Chondrocyte (in vitro differentiated cells): ENCODE measurements at regions not wholly inside any gene's neighbourhood (a gene's known extent, or its start where the extent isn't known, plus 50 kb on each side); places are given as distances from the start of the nearest gene placed in this dataset.

Experiments used
- DNase-seq: peaks from one replicate; pipeline ENCODE4 v3.0.0; 2021; ENCODE audit warnings: mixed read lengths, low spot score
- H3K27ac Mint-ChIP-seq: one replicate; pipeline ENCODE4 v1.8.0; 2021; ENCODE audit warnings: mild to moderate bottlenecking, moderate library complexity, mixed read lengths; ENCODE audit not compliant: unreplicated experiment
- H3K27me3 Mint-ChIP-seq: 2 replicates; pipeline ENCODE4 v1.8.0; 2021; ENCODE audit warnings: low read depth, mixed read lengths
- H3K36me3 Mint-ChIP-seq: 2 replicates; pipeline ENCODE4 v1.8.0; 2021; ENCODE audit warnings: low read depth, mixed read lengths
- H3K4me1 Mint-ChIP-seq: 2 replicates; pipeline ENCODE4 v1.8.0; 2021; ENCODE audit warnings: low read depth, mild to moderate bottlenecking, mixed read lengths
- H3K4me3 Mint-ChIP-seq: one replicate; pipeline ENCODE4 v1.8.0; 2021; ENCODE audit warnings: mild to moderate bottlenecking, moderate library complexity, mixed read lengths; ENCODE audit not compliant: unreplicated experiment
- H3K9me3 Mint-ChIP-seq: 2 replicates; pipeline ENCODE4 v1.8.0; 2021; ENCODE audit warnings: low read depth, mixed read lengths
- CTCF ChIP-seq: fragments of 200-600 bp; sonication (generic); IDR thresholded peaks from 2 replicates; pipeline ENCODE4 v1.5.0; 2021; ENCODE audit warnings: antibody characterized with exemption, mild to moderate bottlenecking, moderate library complexity

DNA sequence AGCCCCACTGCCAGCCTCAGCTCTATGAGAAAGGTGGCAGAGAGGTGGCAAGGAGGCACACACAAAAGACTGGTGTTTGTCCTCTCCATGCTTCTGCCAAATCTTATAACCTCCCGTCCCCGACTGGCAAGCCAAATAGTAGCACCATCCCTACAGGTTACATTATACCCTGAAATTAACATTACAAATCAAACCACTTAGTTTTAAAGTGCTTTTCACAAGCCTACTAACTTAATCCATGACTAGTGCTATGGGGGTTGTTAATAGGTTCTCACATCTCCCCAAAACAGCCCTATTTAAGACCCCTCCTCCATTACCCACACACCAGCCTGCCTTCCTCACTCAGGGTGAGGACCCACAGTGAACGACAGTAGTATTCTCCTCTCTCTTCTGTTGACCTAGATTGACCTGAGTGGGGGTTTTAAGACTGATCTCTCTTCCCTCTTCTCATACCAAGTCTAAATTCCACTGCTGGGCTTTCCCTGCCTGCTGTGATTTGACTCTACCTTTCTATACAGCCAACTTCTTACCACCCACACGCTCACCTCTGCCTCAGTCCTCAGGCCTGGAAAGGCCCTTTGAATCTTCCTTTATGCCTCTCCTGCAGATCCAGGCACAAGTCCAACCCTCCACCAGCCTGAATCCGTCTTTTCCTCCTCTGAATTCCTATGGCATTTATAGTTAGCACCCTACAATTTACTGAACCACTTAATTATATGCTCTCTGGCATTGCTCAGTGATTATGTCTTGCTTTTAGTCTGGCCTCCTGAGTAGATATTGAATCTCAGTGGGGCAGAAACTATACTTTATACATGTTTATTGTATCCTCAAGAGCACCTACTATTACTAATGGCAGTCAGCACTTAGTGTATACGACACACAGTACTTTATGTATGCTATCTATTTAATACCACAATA lies 116.1 kb downstream of the TMEM174 start:
- H3K36me3 Mint-ChIP-seq: no peaks in the 10 kb centered on the region
- H3K4me3 Mint-ChIP-seq: no peak overlapping the region
- TF ChIP-seq CTCF: no peak
- peaks cover 14% of the 10 kb centered on the region for H3K27me3 Mint-ChIP-seq
- H3K4me1 Mint-ChIP-seq: peaks cover 7% of the 10 kb centered on the region
- no peak for DNase-seq
- no peak overlapping the region for H3K27ac Mint-ChIP-seq
- H3K9me3 Mint-ChIP-seq: no peaks in the 10 kb centered on the region

DNA sequence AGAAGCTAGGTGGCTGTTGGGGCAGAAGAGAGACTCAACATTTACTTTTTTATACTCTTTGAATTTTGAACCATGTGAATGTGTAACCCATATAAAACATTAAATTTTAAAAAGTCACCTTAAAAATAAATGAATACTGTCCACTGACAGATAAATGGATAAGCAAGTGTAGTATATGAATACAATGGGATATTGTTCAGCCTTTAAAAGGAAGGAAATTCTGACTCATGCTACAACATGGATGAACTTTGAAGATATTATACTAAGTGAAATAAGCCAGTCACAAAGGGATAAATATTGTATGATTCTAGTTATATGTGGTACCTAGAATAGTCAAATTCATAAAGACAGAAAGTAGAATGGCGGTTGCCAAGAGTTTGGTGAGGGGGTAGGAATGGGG lies 113.9 kb downstream of the TMEM174 start:
- no peak for TF ChIP-seq CTCF
- Mint-ChIP-seq H3K27me3 (peaks cover 14% of the 10 kb centered on the region), H3K9me3 (no peaks in the 10 kb centered on the region), H3K4me1 (peaks cover 13% of the 10 kb centered on the region), H3K27ac (no peak overlapping the region), H3K36me3 (no peaks in the 10 kb centered on the region), H3K4me3 (no peak overlapping the region)
- no peak for DNase-seq

- Mint-ChIP-seq H3K27me3 (peaks cover 4% of the 10 kb centered on the region), H3K9me3 (no peaks in the 10 kb centered on the region), H3K4me1 (peaks cover 30% of the 10 kb centered on the region), H3K27ac (no peak overlapping the region), H3K36me3 (no peaks in the 10 kb centered on the region), H3K4me3 (no peak overlapping the region)
- TF ChIP-seq CTCF: no peak
- DNase-seq: no peak
Measured at GRCh38 chr5:73284985-73285384, 112.0 kb downstream of the TMEM174 start.

DNA sequence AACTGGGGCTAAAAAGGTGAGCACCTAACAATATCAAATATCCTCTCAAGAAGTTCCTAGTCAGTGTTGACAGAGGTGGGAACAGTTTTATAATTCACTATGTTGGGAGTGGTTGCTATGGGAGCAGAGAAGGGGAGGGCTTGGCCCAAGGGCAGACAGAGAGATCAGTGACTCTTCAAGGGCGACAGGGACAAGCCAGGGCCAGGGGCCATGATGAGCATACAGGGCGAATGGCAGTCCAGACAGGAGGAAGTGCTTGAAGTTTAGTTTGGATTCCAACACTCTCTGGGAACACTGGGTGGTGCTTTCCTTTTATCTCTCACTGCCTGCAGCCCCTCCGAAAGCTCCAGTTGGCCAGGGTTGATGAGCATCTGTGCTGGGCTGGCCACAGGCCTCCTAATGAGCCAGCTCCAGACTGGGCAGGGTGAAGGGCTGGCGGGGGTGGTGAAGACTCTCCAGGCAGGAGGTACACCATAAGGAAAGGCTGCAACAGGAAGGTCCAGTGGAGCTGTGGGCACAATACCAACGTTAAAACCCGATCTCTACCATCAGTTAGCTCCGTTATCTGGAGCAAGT lies 111.3 kb downstream of the TMEM174 start:
- H3K4me1 Mint-ChIP-seq: peaks cover 37% of the 10 kb centered on the region
- H3K4me3 Mint-ChIP-seq: no peak overlapping the region
- DNase-seq: no peak
- no peak for TF ChIP-seq CTCF
- no peaks in the 10 kb centered on the region for H3K9me3 Mint-ChIP-seq
- no peaks in the 10 kb centered on the region for H3K36me3 Mint-ChIP-seq
- H3K27ac Mint-ChIP-seq: no peak overlapping the region
- H3K27me3 Mint-ChIP-seq: peaks cover 4% of the 10 kb centered on the region

- Mint-ChIP-seq H3K27ac (no peak overlapping the region), H3K4me3 (no peak overlapping the region), H3K4me1 (peaks cover 38% of the 10 kb centered on the region), H3K27me3 (no peaks in the 10 kb centered on the region), H3K9me3 (no peaks in the 10 kb centered on the region), H3K36me3 (no peaks in the 10 kb centered on the region)
- no peak for TF ChIP-seq CTCF
- DNase-seq: no peak
Measured at GRCh38 chr5:73282923-73283322, 109.9 kb downstream of the TMEM174 start.
